Testis (tissue), 2 donors: ENCODE measurements at regions not wholly inside any gene's neighbourhood (a gene's known extent, or its start where the extent isn't known, plus 50 kb on each side); places are given as distances from the start of the nearest gene placed in this dataset.

Experiments used
- POLR2A ChIP-seq: fragments of 450-650 bp; IDR thresholded peaks from one replicate; pipeline ENCODE4 v1.6.1; 2017; ENCODE audit warnings: antibody characterized with exemption, mild to moderate bottlenecking, moderate library complexity
- TF ChIP-seq, protein P1 (sequence below), 3 experiments: fragments of 450-650 bp in 2 of 3; fragments of 200-600 bp in 1 of 3; sonication (generic) in 1 of 3; IDR thresholded peaks; one replicate each; pipeline ENCODE4 v1.5.1; 2016 to 2019; ENCODE audit warnings: antibody characterized with exemption in 3 of 3, mild to moderate bottlenecking in 2 of 3, moderate library complexity in 1 of 3

DNA sequence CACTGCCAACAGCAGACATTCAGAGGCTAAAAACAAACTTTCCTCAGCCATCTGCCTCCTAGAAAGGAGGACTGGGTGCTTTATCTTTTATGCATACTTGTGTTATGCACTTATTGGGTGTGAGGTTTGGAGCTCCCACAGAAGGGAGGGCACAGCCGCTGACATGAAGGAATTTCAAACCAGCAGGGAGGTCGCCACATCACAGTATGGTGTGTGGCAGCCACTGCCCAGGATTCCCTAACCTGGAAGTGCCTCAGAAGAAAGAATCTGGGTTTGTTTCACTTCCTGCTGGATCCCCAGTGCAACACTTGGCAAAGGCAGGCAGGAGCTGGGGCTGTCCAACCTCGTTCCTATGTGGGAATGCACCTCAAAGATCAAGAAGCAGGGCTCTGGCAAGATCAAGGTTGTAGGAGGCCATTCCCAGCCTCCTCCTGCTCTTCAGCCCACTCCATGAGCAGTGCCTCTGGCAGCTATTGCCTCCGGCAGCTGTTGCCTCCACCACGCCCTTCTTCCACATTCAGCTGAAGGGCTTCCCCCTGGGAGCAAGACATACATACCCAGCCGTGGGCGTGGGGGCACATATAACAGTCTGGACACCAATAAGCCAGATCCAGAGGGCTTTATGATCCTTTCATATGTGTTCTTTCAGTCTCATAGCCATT, 109.0 kb upstream of the MAMLD1 start:
- no peak for TF ChIP-seq POLR2A
- TF ChIP-seq, protein P1, sequence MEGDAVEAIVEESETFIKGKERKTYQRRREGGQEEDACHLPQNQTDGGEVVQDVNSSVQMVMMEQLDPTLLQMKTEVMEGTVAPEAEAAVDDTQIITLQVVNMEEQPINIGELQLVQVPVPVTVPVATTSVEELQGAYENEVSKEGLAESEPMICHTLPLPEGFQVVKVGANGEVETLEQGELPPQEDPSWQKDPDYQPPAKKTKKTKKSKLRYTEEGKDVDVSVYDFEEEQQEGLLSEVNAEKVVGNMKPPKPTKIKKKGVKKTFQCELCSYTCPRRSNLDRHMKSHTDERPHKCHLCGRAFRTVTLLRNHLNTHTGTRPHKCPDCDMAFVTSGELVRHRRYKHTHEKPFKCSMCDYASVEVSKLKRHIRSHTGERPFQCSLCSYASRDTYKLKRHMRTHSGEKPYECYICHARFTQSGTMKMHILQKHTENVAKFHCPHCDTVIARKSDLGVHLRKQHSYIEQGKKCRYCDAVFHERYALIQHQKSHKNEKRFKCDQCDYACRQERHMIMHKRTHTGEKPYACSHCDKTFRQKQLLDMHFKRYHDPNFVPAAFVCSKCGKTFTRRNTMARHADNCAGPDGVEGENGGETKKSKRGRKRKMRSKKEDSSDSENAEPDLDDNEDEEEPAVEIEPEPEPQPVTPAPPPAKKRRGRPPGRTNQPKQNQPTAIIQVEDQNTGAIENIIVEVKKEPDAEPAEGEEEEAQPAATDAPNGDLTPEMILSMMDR (IDR thresholded peaks at IDR 0.05), result no peak
